ENCODE measurements at regions not wholly inside any gene's neighbourhood (a gene's known extent, or its start where the extent isn't known, plus 50 kb on each side); places are given as distances from the start of the nearest gene placed in this dataset.

GRCh38 chr4:145427991-145428390 lies 53.7 kb upstream of the SMAD1 start:
- no peak for DNase-seq

DNA sequence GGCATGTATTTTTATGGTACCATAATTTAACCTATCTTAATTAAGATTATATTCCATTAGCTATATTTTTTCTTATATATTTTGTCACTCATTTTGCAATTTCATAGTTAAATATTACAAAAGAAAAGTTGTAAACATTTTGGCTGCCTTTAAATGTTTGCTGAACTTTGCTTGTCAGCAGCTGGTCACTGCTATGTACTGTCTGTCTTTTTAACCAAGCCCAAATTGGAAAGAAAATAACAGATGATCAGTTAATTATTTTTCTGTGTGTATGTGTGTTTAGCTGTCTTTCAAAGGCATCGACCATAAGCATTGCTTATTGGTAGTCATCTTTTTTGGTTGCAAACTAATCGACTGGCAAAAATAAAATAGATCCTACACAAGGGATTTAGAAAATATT lies 54.4 kb upstream of the SMAD1 start:
- intact Hi-C loops (cut with DNase I), result no loop called here
- DNase-seq, result no peak

More at GRCh38 chr4:145427991-145428390, 53.7 kb upstream of the SMAD1 start:
- intact Hi-C loops (cut with DNase I), result no loop called here

GRCh38 chr4:145423017-145423708 lies 58.5 kb upstream of the SMAD1 start:
- DNase-seq, result no peak
- intact Hi-C loops (cut with DNase I), result no loop called here

- no peak for DNase-seq
- intact Hi-C loops (cut with DNase I), result no loop called here
Observed at GRCh38 chr4:145420595-145421214, 60.9 kb upstream of the SMAD1 start.

DNA sequence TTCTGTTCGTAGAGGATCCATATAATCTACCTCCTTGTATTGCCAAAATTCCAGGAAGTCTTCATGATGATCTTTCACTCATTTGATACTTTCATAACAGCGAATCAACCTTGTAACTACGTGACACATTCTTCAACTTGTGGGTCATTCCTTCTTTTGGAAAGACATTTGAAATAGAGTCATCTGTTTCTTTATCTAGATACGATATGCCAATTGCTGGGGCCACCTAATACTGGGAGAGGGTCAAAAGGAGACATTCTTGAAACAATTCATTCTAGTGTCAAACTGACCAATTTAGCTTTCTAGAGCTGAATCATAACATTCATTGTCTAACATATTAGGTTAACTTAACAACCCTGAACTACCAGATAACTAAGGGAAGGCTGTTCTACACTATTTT lies 62.9 kb upstream of the SMAD1 start:
- intact Hi-C loops (cut with DNase I), result no loop called here

GRCh38 chr4:145417348-145418130 lies 64.1 kb upstream of the SMAD1 start:
- no peak for DNase-seq
- intact Hi-C loops (cut with DNase I), result no loop called here

More for the DNA sequence above, 62.9 kb upstream of the SMAD1 start:
- no peak for DNase-seq

- intact Hi-C loops (cut with DNase I), result no loop called here
- DNase-seq, result no peak
Observed at GRCh38 chr4:145414841-145415240, 66.8 kb upstream of the SMAD1 start.

DNA sequence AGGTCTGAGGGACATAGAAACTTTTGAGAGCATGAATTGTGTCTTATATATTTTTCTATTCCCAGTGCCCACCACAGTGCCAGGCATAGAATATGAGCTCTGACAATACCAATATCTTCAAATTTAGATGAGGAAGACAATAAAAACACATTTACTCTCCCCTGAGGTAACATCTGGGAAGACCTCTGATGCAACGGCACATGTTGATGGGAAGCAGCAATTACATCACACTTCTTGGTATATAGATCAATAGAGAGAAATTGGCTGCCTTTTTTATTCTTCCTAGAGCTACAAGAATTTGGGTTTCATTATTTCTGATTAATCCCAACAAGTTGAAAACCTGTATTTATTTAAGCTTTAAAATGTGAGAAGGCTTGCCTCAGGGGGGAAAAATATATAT lies 67.4 kb upstream of the SMAD1 start:
- intact Hi-C loops (cut with DNase I), result no loop called here
- no peak for DNase-seq

DNA sequence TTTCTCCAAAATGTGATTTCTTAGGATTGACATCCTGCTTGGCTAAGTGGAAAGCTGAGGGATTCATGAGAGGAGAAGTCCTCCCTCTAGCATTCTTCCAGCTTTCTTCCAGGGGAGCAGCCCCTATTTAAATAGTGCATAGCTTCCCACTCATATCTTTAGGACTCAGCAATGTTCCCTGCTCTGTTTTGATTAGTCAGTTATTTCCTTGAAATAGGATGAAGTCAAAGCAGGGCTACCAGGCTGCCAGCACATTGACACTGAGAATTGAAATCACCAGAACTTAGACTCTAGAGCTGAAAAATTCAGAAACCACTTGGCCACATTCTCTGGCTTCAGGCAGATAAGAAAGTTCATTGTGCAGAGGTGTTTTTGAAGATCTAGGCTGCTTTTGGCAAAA lies 74.7 kb upstream of the SMAD1 start:
- no peak for DNase-seq
- intact Hi-C loops (cut with DNase I), result no loop called here

GRCh38 chr4:145404761-145405160 lies 76.9 kb upstream of the SMAD1 start:
- intact Hi-C loops (cut with DNase I), result no loop called here
- no peak for DNase-seq

DNA sequence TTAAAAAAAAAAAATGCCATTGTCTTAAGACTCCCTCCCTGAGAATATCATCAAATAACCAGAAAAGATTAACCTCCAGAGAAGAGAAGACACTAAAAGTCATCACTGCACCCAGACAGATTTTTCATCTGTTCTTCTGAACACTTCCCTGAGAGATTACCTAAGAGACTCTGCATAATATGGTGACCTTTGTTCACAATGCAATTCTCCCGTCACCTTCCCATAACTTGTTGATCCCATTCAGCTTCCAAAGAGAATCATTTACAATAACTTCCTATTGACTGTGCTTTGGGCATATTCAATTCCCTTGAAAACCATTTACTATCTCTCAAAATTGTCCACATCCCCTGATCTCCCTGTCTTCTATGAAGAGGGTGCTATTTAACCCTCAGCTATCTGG lies 85.1 kb upstream of the SMAD1 start:
- intact Hi-C loops (cut with DNase I), result no loop called here
- no peak for DNase-seq

DNA sequence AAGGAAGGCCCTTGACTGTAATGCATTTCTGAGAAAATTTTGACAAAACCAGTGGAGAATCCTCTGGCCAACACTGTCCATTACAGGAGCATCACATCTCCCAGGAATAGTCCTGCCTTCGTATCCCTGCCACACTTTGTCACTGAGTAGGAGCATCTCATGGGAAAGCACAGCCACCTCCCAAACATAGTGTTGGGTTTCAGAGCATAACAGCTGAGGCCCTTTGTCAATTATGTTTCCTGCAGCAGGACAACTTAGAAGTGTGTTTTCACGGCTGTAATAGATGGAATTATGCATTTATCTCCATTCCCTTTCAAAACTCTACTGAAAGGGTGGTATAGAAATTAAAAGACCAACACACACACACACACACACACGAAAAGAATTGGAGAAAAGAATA lies 91.1 kb upstream of the SMAD1 start:
- intact Hi-C loops (cut with DNase I), result no loop called here
- DNase-seq, result no peak

- intact Hi-C loops (cut with DNase I), result no loop called here
- no peak for DNase-seq
Observed at GRCh38 chr4:145389550-145389949, 92.1 kb upstream of the SMAD1 start.

GRCh38 chr4:145388043-145388442 lies 93.6 kb upstream of the SMAD1 start:
- intact Hi-C loops (cut with DNase I), result no loop called here
- no peak for DNase-seq

- no peak for DNase-seq
- intact Hi-C loops (cut with DNase I), result no loop called here
Observed at GRCh38 chr4:145387079-145387478, 94.6 kb upstream of the SMAD1 start.

DNA sequence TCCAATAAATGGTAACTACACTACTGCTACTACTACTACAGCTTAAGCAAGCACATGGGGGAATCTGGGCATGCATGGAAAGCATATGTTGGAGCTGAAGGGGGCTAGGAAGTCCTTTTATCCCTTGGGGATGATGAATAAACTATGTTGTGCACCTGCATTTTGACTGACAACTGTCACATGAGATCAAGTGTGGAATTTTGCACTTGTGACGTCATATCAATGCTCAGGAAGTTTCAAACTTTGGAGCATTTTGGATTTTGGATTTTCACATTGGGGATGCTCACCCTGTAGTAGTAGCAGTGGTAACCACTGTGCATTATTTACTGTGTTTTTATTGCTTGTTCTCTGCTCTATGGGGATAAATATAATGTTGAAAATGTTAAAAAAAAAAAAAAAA lies 100.5 kb upstream of the SMAD1 start:
- intact Hi-C loops (cut with DNase I), result no loop called here
- DNase-seq, result no peak

DNA sequence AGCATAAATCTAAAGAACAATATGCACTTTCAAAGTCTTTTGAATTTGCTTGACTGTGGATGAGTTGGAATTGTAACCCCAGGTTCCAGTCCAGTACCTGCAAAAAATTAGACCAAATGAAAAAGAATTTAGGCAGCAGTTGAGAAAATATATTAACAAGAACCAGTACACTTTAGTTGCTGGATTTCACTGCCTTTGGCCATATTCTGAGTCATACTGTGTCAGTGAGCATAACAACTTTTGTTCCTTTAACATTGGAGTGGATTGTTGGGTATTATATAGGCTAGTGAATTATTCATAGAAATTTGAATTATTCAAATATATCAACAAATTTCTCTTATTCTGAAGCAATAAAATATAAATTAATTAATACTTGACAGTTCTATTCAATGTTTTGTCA lies 101.5 kb upstream of the SMAD1 start:
- DNase-seq, result no peak
- intact Hi-C loops (cut with DNase I), result no loop called here

DNA sequence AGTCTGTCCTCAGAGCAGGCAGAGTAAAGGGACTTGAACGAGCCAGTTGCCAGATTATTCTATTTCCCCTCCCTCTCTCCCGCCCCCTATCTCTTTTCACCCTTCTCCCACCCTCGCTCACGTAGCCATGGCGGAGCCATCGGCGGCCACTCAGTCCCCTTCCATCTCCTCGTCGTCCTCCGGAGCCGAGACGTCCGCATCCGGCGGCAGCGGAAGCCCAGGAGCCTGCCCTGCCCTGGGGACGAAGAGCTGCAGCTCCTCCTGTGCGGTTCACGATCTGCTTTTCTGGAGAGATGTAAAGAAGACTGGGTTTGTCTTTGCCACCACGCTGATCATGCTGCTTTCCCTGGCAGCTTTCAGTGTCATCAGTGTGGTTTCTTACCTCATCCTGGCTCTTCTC lies 106.2 kb upstream of the SMAD1 start:
- intact Hi-C loops (cut with DNase I), result no loop called here
- DNase-seq, result peak in 3 of 10 donors; percentile 52 to 79 (median 59)

- intact Hi-C loops (cut with DNase I), result no loop called here
- peak in 5 of 10 donors; percentile 32 to 76 (median 70) for DNase-seq
Observed at GRCh38 chr4:145352438-145353145, 129.1 kb upstream of the SMAD1 start.

DNA sequence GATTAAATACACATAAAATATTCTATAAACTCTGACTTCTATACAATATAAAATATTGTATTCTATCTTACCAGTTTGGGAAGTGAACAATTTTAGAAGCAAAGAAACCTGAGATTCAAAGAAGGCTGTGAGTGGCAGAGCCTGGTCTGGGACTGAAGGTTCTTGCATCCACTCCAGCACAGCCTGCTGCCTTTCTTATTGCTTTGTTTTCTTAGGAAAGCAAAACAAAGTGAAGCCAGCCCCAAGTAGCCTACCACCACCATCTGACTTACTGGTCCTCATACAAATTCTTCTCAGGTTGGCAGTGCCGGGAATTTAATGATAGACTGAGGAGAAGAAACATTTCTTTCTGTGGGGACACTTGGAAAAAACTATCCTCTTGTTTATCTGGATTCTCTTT lies 129.7 kb upstream of the SMAD1 start:
- no peak for DNase-seq
- intact Hi-C loops (cut with DNase I), result no loop called here

DNA sequence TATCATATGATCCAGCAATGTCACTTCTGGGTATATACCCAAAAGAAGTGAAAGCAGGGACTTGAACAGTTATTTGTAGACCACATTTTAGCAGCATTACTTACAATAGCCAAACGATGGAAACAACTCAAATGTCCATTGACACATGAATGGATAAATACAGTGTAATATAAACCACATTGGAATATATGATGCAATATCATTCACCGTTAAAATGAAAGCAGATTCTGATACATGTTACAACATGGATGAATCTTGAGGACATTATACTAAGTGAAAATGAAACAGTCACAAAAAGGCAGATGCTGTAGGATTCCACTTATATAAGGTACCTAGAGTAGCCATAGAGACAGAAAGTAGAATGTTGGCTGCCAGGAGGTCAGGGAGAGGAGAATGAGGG lies 130.5 kb upstream of the SMAD1 start:
- intact Hi-C loops (cut with DNase I), result no loop called here
- no peak for DNase-seq

Data from posterior cingulate gyrus (tissue), 11 donors.